Activated T-cell treated with anti-CD3 and anti-CD28 coated beads, Interleukin-2, amount 50 U/mL, for 24 hours (primary cell): ENCODE measurements at regions not wholly inside any gene's neighbourhood (a gene's known extent, or its start where the extent isn't known, plus 50 kb on each side); places are given as distances from the start of the nearest gene placed in this dataset.

Experiments
- DNase-seq: peaks from one replicate; pipeline ENCODE4 v3.0.0-alpha.2; 2020
- H3K27ac Mint-ChIP-seq: 2 replicates; pipeline ENCODE4 v1.8.0; 2020; ENCODE audit warnings: mild to moderate bottlenecking, mixed read lengths
- H3K27me3 Mint-ChIP-seq: 2 replicates; pipeline ENCODE4 v1.8.0; 2020; ENCODE audit warnings: mixed read lengths
- H3K36me3 Mint-ChIP-seq: 2 replicates; pipeline ENCODE4 v1.8.0; 2020; ENCODE audit warnings: low read depth, mixed read lengths
- H3K4me1 Mint-ChIP-seq: 2 replicates; pipeline ENCODE4 v1.8.0; 2020; ENCODE audit warnings: low read depth, mixed read lengths
- H3K4me3 Mint-ChIP-seq: 2 replicates; pipeline ENCODE4 v1.8.0; 2020; ENCODE audit warnings: mild to moderate bottlenecking, moderate library complexity, mixed read lengths
- H3K9me3 Mint-ChIP-seq: 2 replicates; pipeline ENCODE4 v1.8.0; 2020; ENCODE audit warnings: mixed read lengths

DNA sequence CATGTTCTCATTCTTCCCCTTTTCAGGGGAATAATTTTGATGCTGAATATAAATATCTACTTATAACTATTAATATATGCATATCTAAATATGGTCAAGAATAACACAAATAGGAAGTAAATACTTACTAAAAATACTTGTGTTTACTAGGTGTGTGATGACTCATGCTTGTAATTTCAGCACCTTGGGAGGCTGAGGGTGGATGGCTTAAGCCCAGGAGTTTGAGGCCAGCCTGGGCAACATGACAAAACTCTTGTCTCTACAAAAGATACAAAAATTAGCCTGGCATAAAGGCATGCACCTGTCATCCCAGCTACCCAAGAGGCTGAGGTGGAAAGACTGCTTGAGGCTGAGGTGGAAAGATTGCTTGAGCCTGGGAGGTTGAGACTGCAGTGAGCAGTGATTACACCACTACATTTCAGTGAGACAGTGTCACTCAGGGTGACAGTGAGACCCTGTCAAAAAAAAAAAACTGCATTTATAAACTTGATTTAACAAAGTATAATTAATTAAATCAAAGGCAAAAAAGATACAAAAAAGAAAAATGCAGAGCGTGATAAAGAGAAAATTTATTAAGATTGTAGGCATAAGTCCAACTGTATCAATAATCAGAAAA, 703.1 kb upstream of the VRK2 start:
- no peak overlapping the region for H3K4me3 Mint-ChIP-seq
- H3K36me3 Mint-ChIP-seq, result no peaks in the 10 kb centered on the region
- no peak for DNase-seq
- H3K4me1 Mint-ChIP-seq, result no peaks in the 10 kb centered on the region
- no peaks in the 10 kb centered on the region for H3K27me3 Mint-ChIP-seq
- H3K27ac Mint-ChIP-seq, result no peak overlapping the region
- H3K9me3 Mint-ChIP-seq, result peaks cover 26% of the 10 kb centered on the region

DNA sequence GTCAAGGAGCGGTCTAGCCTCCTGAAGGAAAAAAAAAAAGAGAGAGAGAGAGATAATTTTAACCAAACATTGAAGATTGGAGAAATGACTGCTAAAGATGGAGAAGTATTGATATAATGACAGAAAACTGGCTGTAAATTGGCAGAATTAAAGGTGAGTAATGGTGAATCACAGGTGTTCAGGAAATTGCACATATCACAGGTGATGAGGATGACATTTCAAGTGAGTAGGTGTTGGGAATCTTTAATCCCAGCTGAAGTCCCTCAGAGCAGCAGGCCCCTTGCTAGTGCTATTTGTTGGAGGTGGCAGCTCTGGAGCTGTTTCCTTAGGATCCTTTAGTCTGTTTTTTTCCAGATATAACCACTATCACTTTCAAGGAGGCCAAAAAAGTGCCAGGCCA, 678.4 kb upstream of the VRK2 start:
- H3K4me3 Mint-ChIP-seq, result no peak overlapping the region
- H3K9me3 Mint-ChIP-seq, result peaks cover 19% of the 10 kb centered on the region
- DNase-seq, result no peak
- no peaks in the 10 kb centered on the region for H3K36me3 Mint-ChIP-seq
- no peaks in the 10 kb centered on the region for H3K4me1 Mint-ChIP-seq
- H3K27ac Mint-ChIP-seq, result no peak overlapping the region
- no peaks in the 10 kb centered on the region for H3K27me3 Mint-ChIP-seq

DNA sequence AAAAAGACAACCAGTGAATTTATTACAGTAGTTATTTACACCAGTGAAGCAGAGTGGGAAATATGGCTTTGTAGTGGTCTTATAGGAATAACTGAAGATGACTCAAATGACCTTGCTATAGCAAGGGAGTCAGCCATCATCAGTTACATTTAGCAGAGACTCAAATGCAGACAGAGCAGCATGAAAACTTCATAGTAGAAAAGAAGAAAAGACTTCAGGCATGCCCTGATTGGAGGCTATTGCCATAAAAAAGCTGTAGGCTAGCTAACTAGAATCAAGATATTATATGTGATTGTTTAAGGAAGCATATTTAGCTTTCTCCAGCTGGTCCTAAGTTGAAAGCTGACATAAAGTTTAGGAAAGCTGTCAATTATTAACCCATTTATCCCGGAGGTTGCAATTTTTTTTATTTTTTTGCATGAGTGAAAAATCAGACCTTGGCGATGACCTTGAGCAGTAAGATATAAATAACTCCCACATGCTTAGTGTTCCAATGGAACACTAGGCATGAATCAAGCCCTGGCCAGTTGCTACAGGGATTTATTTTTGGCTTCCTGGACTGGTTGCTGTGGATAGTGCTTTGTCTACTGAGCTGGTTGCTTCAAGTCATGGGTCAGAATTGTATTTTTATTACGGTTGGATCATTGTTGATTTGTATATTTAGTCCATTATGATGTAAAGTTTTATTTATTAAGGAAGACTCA, 675.6 kb upstream of the VRK2 start:
- Mint-ChIP-seq H3K27ac (no peak overlapping the region), H3K36me3 (no peaks in the 10 kb centered on the region), H3K9me3 (peaks cover 30% of the 10 kb centered on the region), H3K4me1 (no peaks in the 10 kb centered on the region), H3K27me3 (no peaks in the 10 kb centered on the region), H3K4me3 (no peak overlapping the region)
- DNase-seq, result no peak

DNA sequence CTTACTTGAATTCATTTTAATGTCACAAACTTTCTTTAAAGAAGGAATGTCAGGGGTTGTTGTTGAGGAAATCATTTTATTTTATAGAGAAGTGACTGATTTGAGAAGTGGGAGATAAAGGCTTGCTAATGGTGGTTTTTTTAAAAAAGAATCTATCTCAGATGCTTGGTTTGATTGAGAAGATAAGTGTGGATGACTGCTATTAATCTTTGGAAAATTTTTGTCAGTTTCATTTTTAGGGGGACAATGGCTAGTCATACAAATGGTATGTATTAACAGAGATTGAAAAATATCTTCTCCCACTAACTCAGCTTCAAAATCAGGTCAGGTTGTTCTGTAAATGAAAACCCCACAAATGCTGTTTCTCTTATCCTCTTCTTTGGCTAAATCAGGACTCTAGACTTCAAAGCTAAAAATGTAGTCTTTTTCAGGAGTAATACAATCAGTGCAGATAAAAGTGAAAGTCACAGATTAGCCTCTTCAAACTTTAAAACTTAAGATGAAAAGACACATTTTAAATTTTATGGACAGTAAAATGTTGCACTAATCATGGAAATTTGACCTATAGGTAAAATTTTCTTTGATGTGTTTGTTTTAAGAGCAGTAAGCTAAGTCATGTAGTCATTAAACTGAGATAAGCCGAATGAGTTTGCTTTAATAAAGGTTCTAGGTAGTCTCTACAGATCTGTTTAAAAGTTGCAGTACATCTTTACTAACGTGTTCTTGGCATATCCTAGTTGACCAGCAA, 674.2 kb upstream of the VRK2 start:
- Mint-ChIP-seq H3K27me3 (no peaks in the 10 kb centered on the region), H3K4me3 (no peak overlapping the region), H3K36me3 (no peaks in the 10 kb centered on the region), H3K4me1 (no peaks in the 10 kb centered on the region), H3K27ac (no peak overlapping the region), H3K9me3 (peaks cover 32% of the 10 kb centered on the region)
- no peak for DNase-seq

DNA sequence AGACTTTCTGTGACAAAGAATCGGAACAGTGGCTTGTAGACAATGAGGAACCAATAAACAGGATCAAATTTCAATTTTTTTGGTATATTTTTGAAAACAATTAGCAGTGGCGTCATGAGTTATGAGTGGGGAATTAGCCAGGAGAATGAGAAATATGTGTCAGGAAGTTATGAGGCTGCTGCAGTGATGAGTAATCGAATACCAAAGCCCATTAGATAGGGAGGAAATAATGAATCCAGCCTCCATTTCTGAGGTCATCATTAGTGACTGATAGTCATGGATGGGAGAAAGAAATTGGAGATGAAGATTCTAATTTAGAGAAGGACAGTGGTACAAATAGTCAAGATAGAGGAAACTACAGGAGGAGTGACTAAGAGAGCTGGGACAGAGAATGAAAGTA, 673.1 kb upstream of the VRK2 start:
- Mint-ChIP-seq H3K27ac (no peak overlapping the region), H3K27me3 (no peaks in the 10 kb centered on the region), H3K4me1 (no peaks in the 10 kb centered on the region), H3K36me3 (no peaks in the 10 kb centered on the region), H3K9me3 (peaks cover 29% of the 10 kb centered on the region), H3K4me3 (no peak overlapping the region)
- DNase-seq, result no peak

DNA sequence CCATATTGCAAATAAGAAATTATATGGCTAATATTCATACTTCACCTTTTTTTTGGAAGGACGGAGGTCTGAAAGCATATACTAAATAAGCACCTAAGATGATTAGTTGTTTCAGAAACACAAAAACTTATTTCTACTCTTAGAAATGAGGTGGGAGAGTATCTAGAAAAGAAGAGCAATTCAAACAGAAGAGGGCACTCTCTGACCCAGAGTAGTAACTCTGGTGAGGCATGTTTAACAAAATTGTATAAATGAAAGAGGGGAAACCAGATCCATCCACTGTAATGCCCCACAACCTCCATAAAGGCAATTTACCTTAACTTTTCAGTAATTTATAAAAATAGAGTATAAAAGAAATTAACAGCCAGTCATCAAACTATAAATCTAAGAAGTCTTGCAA, 669.6 kb upstream of the VRK2 start:
- no peaks in the 10 kb centered on the region for H3K4me1 Mint-ChIP-seq
- no peak overlapping the region for H3K27ac Mint-ChIP-seq
- DNase-seq, result no peak
- H3K4me3 Mint-ChIP-seq, result no peak overlapping the region
- H3K36me3 Mint-ChIP-seq, result no peaks in the 10 kb centered on the region
- H3K9me3 Mint-ChIP-seq, result peaks cover 21% of the 10 kb centered on the region
- H3K27me3 Mint-ChIP-seq, result no peaks in the 10 kb centered on the region

DNA sequence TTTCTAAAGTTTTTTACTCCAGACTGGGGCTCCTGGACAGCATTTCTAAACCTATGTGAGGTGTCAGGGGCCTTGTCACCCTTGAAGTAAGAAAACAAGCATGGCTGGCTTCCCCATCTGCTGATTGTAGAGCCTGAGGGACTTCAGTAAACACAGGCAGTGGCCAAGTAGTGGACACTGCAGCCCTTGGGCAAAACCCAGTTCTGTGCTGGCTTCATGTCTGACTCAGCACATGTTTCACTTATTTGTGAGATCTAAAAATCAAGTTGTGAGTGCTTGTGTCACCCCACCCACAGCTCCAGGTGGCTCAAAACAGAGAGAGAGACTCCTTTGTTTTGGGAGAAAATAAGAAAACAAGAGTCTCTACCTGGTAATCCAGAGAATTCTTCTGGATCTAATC, 660.3 kb upstream of the VRK2 start:
- H3K27me3 Mint-ChIP-seq, result no peaks in the 10 kb centered on the region

DNA sequence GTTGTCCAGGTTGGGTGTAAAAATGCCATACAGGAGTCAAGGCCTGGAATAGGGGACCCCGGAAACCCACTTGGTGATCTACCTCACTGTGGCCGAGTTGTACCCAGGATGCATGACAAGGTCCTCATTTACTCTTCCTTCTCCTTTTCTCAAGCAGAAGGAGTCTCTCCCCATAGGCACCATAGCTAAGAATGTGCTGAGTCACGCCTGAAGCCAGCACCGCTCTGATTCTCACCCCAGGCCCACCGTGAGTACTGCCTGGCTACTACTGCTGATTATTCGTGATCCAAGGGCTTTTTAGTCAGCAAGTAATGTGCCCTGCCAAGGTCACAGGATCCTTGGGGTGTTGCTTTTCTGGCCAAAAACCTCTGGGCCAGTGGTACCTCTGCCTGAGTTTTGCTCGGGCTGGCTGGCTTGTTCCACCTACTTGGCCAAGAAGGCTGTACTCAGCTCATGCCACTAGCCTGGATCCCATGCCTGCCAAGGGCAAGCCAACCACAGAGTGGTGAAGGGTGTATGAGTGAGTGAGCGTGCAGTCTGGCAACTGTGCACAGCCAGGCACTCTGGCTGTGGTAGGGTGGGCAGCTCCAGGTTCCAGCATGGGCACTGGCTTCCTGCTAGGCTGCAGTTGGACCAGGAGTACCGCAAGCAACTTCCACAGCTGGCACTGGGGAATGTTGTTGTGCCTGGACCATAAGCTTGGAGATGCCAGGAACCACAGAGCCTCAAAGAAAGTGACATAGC, 650.1 kb upstream of the VRK2 start:
- H3K9me3 Mint-ChIP-seq, result peaks cover 38% of the 10 kb centered on the region

More for the DNA sequence above, 660.3 kb upstream of the VRK2 start:
- no peak for DNase-seq
- Mint-ChIP-seq H3K36me3 (no peaks in the 10 kb centered on the region), H3K27ac (no peak overlapping the region), H3K4me1 (no peaks in the 10 kb centered on the region), H3K4me3 (no peak overlapping the region), H3K9me3 (peaks cover 19% of the 10 kb centered on the region)

DNA sequence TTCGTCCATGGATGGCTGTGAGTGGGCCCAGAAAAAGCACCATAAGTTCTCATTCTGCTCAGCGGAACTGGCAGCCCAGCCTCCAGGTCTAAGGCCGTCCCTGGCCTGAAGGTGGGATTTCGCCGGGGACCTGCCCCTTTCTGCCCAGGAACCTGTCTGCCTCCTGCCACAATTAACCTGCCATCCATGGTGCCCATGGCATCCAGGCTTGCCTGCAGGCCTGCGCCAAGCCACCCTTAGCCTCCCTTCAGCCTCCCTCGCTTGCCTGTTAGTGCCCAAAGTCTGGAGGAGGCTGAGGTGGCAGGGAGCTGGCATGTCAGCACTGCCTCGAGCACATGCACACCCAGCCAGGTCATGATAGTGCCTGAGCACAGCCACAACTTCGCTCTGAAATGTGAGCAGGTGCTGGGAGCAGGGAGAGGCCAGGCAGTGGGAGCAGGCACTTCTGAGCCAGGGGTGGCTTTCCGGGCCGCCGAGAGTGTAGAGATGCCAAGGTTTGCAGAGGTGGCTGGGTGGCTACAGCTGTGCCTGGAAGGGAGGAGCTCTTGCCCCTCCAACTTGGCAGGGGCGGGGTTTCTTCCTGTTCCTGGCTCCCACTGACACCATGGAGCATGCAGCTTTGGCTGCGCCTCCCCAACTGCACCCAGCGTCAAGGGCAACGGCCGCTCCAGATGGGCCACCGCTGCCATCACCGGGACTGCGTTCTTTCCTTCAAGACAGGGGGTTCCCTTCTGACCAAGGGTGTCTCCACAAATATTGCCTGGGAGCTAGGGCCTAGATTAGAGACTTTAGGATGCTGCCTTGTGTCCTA, 648.9 kb upstream of the VRK2 start:
- no peaks in the 10 kb centered on the region for H3K4me1 Mint-ChIP-seq
- no peak overlapping the region for H3K27ac Mint-ChIP-seq
- no peak for DNase-seq
- H3K36me3 Mint-ChIP-seq, result no peaks in the 10 kb centered on the region
- no peak overlapping the region for H3K4me3 Mint-ChIP-seq
- peaks cover 36% of the 10 kb centered on the region for H3K9me3 Mint-ChIP-seq
- H3K27me3 Mint-ChIP-seq, result no peaks in the 10 kb centered on the region

More for the DNA sequence above, 650.1 kb upstream of the VRK2 start:
- no peak overlapping the region for H3K27ac Mint-ChIP-seq
- H3K27me3 Mint-ChIP-seq, result no peaks in the 10 kb centered on the region
- DNase-seq, result no peak
- no peaks in the 10 kb centered on the region for H3K4me1 Mint-ChIP-seq
- no peak overlapping the region for H3K4me3 Mint-ChIP-seq
- H3K36me3 Mint-ChIP-seq, result no peaks in the 10 kb centered on the region

DNA sequence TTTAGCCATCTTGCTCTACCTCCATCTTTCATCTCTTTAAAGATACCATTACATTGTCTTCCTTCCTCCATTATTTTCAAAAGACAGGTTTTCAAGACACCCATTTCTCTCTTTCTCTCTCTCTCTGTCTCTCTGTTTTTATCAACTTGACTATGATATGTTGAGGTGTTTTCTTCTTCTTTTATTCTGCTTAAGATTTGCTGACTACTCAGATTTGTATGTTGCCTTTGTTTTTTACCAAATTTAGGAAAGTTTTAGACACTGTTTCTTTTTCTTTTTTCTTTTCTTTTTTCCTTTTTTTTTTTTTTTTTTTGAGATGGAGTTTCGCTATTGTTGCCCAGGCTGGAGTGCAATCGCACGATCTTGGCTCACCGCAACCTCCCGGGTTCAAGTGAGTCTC, 647.5 kb upstream of the VRK2 start:
- no peaks in the 10 kb centered on the region for H3K36me3 Mint-ChIP-seq
- no peaks in the 10 kb centered on the region for H3K4me1 Mint-ChIP-seq
- no peaks in the 10 kb centered on the region for H3K27me3 Mint-ChIP-seq
- peaks cover 36% of the 10 kb centered on the region for H3K9me3 Mint-ChIP-seq
- no peak overlapping the region for H3K4me3 Mint-ChIP-seq
- no peak for DNase-seq
- no peak overlapping the region for H3K27ac Mint-ChIP-seq

DNA sequence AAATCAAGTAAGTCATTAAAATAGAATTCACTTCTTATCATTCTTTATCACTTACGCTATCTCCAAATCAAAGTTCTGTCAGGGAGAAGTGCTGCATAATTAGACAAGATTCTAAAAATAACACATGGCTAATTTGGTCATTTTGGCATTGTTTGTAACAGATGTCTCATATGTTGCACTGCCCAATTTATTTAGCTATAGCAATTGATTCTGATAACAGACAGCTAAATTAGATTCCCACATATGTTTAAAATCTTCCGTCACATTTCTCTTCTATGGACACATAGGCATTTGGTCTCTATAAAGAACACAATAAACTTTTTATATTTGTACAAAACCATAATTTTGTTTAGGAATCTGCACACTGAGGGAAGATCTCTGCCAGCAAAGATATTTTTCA, 644.5 kb upstream of the VRK2 start:
- Mint-ChIP-seq H3K4me3 (no peak overlapping the region), H3K27me3 (no peaks in the 10 kb centered on the region), H3K4me1 (no peaks in the 10 kb centered on the region), H3K27ac (no peak overlapping the region), H3K36me3 (no peaks in the 10 kb centered on the region), H3K9me3 (peaks cover 17% of the 10 kb centered on the region)
- DNase-seq, result no peak

DNA sequence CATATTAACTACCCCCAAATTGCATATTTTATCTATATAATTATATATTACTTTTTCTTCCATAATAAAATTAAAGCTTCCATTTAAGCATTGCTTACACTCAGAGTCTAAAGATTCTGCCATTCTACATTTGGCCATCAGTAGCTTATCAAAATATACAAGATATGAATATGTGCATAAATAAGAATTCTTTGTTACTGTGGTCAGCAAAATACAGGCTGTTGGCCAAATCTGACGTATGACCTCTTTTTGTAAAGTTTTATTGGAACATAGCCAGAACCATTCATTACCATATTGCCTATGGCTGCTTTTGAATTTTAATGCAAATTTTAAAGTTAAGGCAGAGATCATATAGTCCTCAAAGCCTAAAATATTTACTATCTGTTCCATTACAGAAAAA, 643.9 kb upstream of the VRK2 start:
- Mint-ChIP-seq H3K4me1 (no peaks in the 10 kb centered on the region), H3K27ac (no peak overlapping the region), H3K27me3 (no peaks in the 10 kb centered on the region), H3K36me3 (no peaks in the 10 kb centered on the region), H3K9me3 (peaks cover 15% of the 10 kb centered on the region), H3K4me3 (no peak overlapping the region)
- DNase-seq, result no peak

DNA sequence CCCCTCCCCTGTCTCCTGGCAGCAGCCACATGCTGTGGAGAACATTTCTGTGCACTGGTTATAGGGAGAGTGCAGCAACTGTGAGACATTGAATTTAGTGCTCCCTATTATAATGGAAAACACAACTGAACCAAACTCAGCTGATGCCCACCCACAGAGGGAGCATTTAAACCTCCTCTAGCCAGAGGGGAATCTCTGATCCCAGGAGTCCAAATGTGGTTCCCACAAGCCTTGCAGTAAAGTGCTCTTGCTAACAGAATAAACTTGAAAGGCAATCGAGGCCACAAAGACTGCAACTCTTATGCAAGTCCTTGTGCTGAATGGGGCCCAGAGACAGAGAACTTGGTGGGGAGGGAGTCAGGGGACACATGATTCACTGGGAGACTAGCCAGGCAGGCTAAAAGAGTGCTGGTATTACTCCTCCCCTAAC, 638.8 kb upstream of the VRK2 start:
- H3K27ac Mint-ChIP-seq, result no peak overlapping the region
- H3K9me3 Mint-ChIP-seq, result peaks cover 37% of the 10 kb centered on the region
- DNase-seq, result no peak
- no peak overlapping the region for H3K4me3 Mint-ChIP-seq
- H3K27me3 Mint-ChIP-seq, result no peaks in the 10 kb centered on the region
- no peaks in the 10 kb centered on the region for H3K4me1 Mint-ChIP-seq
- H3K36me3 Mint-ChIP-seq, result no peaks in the 10 kb centered on the region

DNA sequence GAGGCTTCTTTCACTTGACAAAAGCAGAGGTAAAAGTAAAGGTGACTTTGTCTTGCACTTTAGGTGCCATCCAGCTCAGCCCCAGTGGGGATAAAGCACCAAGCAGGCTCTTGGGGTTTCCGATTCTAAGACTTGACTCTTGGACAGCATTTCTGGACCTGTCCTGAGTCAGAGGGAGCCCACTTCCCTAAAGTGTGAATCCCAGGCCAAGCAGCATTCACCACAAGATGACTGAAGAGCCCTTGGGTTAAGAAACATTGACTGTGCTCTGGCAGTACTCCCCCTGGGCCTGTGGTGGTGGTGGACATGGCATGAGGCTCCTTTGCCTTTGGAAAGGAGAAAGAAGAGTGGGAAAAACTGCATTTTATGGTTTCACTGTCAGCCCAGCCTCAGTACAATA, 638.0 kb upstream of the VRK2 start:
- Mint-ChIP-seq H3K9me3 (peaks cover 39% of the 10 kb centered on the region), H3K4me1 (no peaks in the 10 kb centered on the region), H3K27ac (no peak overlapping the region), H3K4me3 (no peak overlapping the region), H3K27me3 (no peaks in the 10 kb centered on the region), H3K36me3 (no peaks in the 10 kb centered on the region)
- no peak for DNase-seq
